WTC11 (cell line): ENCODE measurements at regions not wholly inside any gene's neighbourhood (a gene's known extent, or its start where the extent isn't known, plus 50 kb on each side); places are given as distances from the start of the nearest gene placed in this dataset.

Experiments
- ATAC-seq: fragments of 200-7000 bp; cut with Tn5 transposase; 2 replicates; pipeline ENCODE4 v1.10.0; 2021; ENCODE audit warnings: mild to moderate bottlenecking, moderate library complexity
- CTCF ChIA-PET: fragments of 300-600 bp; sonication (Branson Sonifier 250); formaldehyde crosslinking; loops from one replicate; lab custom pipeline; 2021; ENCODE audit warnings: antibody characterized with exemption; lab: Charles Lee
- POLR2A ChIA-PET: fragments of 350-600 bp; sonication (Branson Sonifier 250); formaldehyde crosslinking; loops from one replicate; lab custom pipeline; 2021; ENCODE audit warnings: antibody characterized with exemption; lab: Charles Lee
- DNase-seq: peaks from one replicate; pipeline ENCODE4 v3.0.0; 2021; ENCODE audit warnings: low spot score
- H3K27ac Mint-ChIP-seq: 2 replicates; pipeline ENCODE4 v1.8.0; 2021; ENCODE audit warnings: mixed read lengths
- H3K27me3 Mint-ChIP-seq: 2 replicates; pipeline ENCODE4 v1.8.0; 2021; ENCODE audit warnings: low read depth, mild to moderate bottlenecking, moderate library complexity, mixed read lengths
- H3K36me3 Mint-ChIP-seq: 2 replicates; pipeline ENCODE4 v1.8.0; 2021; ENCODE audit warnings: mixed read lengths
- H3K4me1 Mint-ChIP-seq: 2 replicates; pipeline ENCODE4 v1.8.0; 2022; ENCODE audit warnings: mixed read lengths
- H3K4me3 Mint-ChIP-seq: 2 replicates; pipeline ENCODE4 v1.8.0; 2021; ENCODE audit warnings: mild to moderate bottlenecking, moderate library complexity, mixed read lengths
- H3K9me3 Mint-ChIP-seq: 2 replicates; pipeline ENCODE4 v1.8.0; 2021; ENCODE audit warnings: mixed read lengths
- ATF1 ChIP-seq: sonication (generic); formaldehyde crosslinking; IDR thresholded peaks from 2 replicates; pipeline ENCODE4 v1.8.1; 2023; ENCODE audit warnings: mild to moderate bottlenecking, moderate library complexity, missing genetic modification reagents
- E2F1 ChIP-seq: sonication (generic); formaldehyde crosslinking; IDR thresholded peaks from 2 replicates; pipeline ENCODE4 v1.8.0; 2022; ENCODE audit warnings: mild to moderate bottlenecking, missing genetic modification reagents
- ESRRA ChIP-seq: sonication (generic); formaldehyde crosslinking; IDR thresholded peaks from 2 replicates; pipeline ENCODE4 v1.8.1; 2022; ENCODE audit warnings: mild to moderate bottlenecking, missing genetic modification reagents, borderline replicate concordance
- ETV6 ChIP-seq: sonication (generic); formaldehyde crosslinking; IDR thresholded peaks from 2 replicates; pipeline ENCODE4 v1.8.1; 2022; ENCODE audit warnings: mild to moderate bottlenecking, missing genetic modification reagents
- GRHL2 ChIP-seq: fragments of 250-450 bp; sonication (Bioruptor Pico); IDR thresholded peaks from 2 replicates; pipeline ENCODE4 v1.8.0; 2022; ENCODE audit warnings: mild to moderate bottlenecking, moderate library complexity; ENCODE audit not compliant: insufficient replicate concordance, severe bottlenecking
- KAT7 ChIP-seq: sonication (generic); formaldehyde crosslinking; IDR thresholded peaks from 2 replicates; pipeline ENCODE4 v1.8.1; 2023; ENCODE audit warnings: missing genetic modification reagents, mild to moderate bottlenecking, borderline replicate concordance
- NFYB ChIP-seq: sonication (generic); formaldehyde crosslinking; conservative IDR thresholded peaks from 2 replicates; pipeline ENCODE4 v1.8.0; 2022; ENCODE audit warnings: low read depth, missing genetic modification reagents
- RELA ChIP-seq: sonication (generic); formaldehyde crosslinking; IDR thresholded peaks from 2 replicates; pipeline ENCODE4 v1.8.1; 2022; ENCODE audit warnings: missing genetic modification reagents, mild to moderate bottlenecking, borderline replicate concordance
- SP1 ChIP-seq: sonication (generic); formaldehyde crosslinking; conservative IDR thresholded peaks from 2 replicates; pipeline ENCODE4 v1.8.1; 2022; ENCODE audit warnings: missing genetic modification reagents
- TEAD1 ChIP-seq: sonication (generic); formaldehyde crosslinking; IDR thresholded peaks from 2 replicates; pipeline ENCODE4 v1.8.0; 2022; ENCODE audit warnings: mild to moderate bottlenecking, missing genetic modification reagents
- USF1 ChIP-seq: sonication (generic); formaldehyde crosslinking; IDR thresholded peaks from 2 replicates; pipeline ENCODE4 v1.8.0; 2022; ENCODE audit warnings: mild to moderate bottlenecking, missing genetic modification reagents
- ZBTB21 ChIP-seq: sonication (generic); formaldehyde crosslinking; IDR thresholded peaks from 2 replicates; pipeline ENCODE4 v1.8.1; 2023; ENCODE audit warnings: mild to moderate bottlenecking, missing genetic modification reagents, borderline replicate concordance
- ZNF263 ChIP-seq: sonication (generic); formaldehyde crosslinking; IDR thresholded peaks from 2 replicates; pipeline ENCODE4 v1.8.1; 2022; ENCODE audit warnings: low read depth, mild to moderate bottlenecking, moderate library complexity, missing genetic modification reagents
- TF ChIP-seq, protein P1 (sequence below): sonication (generic); formaldehyde crosslinking; IDR thresholded peaks from 2 replicates; pipeline ENCODE4 v1.8.1; 2022; ENCODE audit warnings: missing genetic modification reagents, borderline replicate concordance
- TF ChIP-seq, protein P2 (sequence below): sonication (generic); formaldehyde crosslinking; IDR thresholded peaks from 2 replicates; pipeline ENCODE4 v1.8.1; 2022; ENCODE audit warnings: low read depth, missing genetic modification reagents, borderline replicate concordance
- TF ChIP-seq, protein P3 (sequence below): sonication (generic); formaldehyde crosslinking; IDR thresholded peaks from 2 replicates; pipeline ENCODE4 v1.8.1; 2023; ENCODE audit warnings: mild to moderate bottlenecking, missing genetic modification reagents, moderate library complexity
- TF ChIP-seq, protein P4 (sequence below): sonication (generic); formaldehyde crosslinking; IDR thresholded peaks from 2 replicates; pipeline ENCODE4 v1.8.1; 2023; ENCODE audit warnings: mild to moderate bottlenecking, missing genetic modification reagents
- TF ChIP-seq, protein P5 (sequence below): sonication (generic); formaldehyde crosslinking; IDR thresholded peaks from 2 replicates; pipeline ENCODE4 v1.8.0; 2022; ENCODE audit warnings: missing genetic modification reagents
- TF ChIP-seq, protein P6 (sequence below): sonication (generic); formaldehyde crosslinking; IDR thresholded peaks from 2 replicates; pipeline ENCODE4 v1.8.1; 2023; ENCODE audit warnings: mild to moderate bottlenecking, missing genetic modification reagents

DNA sequence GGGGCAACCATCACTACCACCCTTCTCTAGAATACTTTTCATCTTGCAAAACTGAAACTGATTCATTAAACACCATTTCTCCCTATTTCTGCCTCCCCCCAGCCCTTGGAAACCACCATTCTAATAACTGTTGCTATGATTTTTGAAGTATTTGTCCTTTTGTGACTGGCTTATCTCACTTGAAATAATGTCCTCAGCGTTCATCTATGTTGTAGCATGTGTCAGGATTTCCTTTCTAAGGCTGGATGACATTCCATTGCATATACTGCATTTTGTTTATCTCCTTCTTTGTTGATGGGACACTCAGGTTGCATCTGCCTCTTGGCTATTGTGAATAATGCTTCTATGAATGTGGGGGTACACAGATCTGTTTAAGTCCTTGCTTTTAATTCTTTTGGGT, 327.6 kb upstream of the ZNF32 start (continued):
- no peak for TF ChIP-seq E2F1
- no peak for TF ChIP-seq ATF1 (CRISPR knock-in tag)
- no peak for TF ChIP-seq TEAD1 (CRISPR knock-in tag)
- no peak for TF ChIP-seq ZBTB21 (CRISPR knock-in tag)
- TF ChIP-seq ETV6 (CRISPR knock-in tag): no peak
- TF ChIP-seq, protein P1, sequence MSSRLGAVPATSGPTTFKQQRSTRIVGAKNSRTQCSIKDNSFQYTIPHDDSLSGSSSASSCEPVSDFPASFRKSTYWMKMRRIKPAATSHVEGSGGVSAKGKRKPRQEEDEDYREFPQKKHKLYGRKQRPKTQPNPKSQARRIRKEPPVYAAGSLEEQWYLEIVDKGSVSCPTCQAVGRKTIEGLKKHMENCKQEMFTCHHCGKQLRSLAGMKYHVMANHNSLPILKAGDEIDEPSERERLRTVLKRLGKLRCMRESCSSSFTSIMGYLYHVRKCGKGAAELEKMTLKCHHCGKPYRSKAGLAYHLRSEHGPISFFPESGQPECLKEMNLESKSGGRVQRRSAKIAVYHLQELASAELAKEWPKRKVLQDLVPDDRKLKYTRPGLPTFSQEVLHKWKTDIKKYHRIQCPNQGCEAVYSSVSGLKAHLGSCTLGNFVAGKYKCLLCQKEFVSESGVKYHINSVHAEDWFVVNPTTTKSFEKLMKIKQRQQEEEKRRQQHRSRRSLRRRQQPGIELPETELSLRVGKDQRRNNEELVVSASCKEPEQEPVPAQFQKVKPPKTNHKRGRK (CRISPR knock-in tag): no peak
- no peak for TF ChIP-seq SP1
- TF ChIP-seq NFYB (CRISPR knock-in tag): no peak
- TF ChIP-seq ZNF263: no peak
- TF ChIP-seq ESRRA: no peak

DNA sequence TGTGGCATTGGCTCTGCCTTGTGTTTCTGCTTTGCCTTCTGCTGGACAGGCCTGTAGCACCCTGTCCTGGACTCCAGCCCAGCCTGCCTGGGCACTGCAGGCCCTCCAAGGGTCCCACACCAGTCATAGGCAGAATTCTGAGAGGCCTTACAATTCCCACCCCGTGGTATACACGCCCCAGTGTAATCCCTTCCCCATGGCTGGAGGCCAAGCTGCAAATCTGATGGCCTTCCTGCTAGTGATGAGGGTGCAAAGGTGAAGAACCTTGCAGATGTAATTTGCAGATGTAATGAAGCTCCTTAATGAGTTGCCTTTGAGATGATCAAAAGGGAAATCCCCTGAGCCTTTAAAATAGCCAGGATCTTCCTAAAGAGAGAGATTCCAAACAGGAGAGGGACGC, 325.1 kb upstream of the ZNF32 start:
- no peaks in the 10 kb centered on the region for H3K36me3 Mint-ChIP-seq
- TF ChIP-seq, protein P2, sequence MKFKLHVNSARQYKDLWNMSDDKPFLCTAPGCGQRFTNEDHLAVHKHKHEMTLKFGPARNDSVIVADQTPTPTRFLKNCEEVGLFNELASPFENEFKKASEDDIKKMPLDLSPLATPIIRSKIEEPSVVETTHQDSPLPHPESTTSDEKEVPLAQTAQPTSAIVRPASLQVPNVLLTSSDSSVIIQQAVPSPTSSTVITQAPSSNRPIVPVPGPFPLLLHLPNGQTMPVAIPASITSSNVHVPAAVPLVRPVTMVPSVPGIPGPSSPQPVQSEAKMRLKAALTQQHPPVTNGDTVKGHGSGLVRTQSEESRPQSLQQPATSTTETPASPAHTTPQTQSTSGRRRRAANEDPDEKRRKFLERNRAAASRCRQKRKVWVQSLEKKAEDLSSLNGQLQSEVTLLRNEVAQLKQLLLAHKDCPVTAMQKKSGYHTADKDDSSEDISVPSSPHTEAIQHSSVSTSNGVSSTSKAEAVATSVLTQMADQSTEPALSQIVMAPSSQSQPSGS (CRISPR knock-in tag): no peak
- TF ChIP-seq GRHL2 (CRISPR knock-in tag) (no peak), RELA (no peak), USF1 (CRISPR knock-in tag) (no peak), KAT7 (CRISPR knock-in tag) (no peak)
- TF ChIP-seq, protein P3, sequence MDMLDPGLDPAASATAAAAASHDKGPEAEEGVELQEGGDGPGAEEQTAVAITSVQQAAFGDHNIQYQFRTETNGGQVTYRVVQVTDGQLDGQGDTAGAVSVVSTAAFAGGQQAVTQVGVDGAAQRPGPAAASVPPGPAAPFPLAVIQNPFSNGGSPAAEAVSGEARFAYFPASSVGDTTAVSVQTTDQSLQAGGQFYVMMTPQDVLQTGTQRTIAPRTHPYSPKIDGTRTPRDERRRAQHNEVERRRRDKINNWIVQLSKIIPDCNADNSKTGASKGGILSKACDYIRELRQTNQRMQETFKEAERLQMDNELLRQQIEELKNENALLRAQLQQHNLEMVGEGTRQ (CRISPR knock-in tag): no peak
- TF ChIP-seq, protein P4, sequence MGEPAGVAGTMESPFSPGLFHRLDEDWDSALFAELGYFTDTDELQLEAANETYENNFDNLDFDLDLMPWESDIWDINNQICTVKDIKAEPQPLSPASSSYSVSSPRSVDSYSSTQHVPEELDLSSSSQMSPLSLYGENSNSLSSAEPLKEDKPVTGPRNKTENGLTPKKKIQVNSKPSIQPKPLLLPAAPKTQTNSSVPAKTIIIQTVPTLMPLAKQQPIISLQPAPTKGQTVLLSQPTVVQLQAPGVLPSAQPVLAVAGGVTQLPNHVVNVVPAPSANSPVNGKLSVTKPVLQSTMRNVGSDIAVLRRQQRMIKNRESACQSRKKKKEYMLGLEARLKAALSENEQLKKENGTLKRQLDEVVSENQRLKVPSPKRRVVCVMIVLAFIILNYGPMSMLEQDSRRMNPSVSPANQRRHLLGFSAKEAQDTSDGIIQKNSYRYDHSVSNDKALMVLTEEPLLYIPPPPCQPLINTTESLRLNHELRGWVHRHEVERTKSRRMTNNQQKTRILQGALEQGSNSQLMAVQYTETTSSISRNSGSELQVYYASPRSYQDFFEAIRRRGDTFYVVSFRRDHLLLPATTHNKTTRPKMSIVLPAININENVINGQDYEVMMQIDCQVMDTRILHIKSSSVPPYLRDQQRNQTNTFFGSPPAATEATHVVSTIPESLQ (CRISPR knock-in tag): no peak
- TF ChIP-seq, protein P5, sequence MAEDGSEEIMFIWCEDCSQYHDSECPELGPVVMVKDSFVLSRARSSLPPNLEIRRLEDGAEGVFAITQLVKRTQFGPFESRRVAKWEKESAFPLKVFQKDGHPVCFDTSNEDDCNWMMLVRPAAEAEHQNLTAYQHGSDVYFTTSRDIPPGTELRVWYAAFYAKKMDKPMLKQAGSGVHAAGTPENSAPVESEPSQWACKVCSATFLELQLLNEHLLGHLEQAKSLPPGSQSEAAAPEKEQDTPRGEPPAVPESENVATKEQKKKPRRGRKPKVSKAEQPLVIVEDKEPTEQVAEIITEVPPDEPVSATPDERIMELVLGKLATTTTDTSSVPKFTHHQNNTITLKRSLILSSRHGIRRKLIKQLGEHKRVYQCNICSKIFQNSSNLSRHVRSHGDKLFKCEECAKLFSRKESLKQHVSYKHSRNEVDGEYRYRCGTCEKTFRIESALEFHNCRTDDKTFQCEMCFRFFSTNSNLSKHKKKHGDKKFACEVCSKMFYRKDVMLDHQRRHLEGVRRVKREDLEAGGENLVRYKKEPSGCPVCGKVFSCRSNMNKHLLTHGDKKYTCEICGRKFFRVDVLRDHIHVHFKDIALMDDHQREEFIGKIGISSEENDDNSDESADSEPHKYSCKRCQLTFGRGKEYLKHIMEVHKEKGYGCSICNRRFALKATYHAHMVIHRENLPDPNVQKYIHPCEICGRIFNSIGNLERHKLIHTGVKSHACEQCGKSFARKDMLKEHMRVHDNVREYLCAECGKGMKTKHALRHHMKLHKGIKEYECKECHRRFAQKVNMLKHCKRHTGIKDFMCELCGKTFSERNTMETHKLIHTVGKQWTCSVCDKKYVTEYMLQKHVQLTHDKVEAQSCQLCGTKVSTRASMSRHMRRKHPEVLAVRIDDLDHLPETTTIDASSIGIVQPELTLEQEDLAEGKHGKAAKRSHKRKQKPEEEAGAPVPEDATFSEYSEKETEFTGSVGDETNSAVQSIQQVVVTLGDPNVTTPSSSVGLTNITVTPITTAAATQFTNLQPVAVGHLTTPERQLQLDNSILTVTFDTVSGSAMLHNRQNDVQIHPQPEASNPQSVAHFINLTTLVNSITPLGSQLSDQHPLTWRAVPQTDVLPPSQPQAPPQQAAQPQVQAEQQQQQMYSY (CRISPR knock-in tag): no peak
- TF ChIP-seq, protein P6, sequence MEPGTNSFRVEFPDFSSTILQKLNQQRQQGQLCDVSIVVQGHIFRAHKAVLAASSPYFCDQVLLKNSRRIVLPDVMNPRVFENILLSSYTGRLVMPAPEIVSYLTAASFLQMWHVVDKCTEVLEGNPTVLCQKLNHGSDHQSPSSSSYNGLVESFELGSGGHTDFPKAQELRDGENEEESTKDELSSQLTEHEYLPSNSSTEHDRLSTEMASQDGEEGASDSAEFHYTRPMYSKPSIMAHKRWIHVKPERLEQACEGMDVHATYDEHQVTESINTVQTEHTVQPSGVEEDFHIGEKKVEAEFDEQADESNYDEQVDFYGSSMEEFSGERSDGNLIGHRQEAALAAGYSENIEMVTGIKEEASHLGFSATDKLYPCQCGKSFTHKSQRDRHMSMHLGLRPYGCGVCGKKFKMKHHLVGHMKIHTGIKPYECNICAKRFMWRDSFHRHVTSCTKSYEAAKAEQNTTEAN (CRISPR knock-in tag): no peak
- TF ChIP-seq, all 79 proteins: peak for 0
- Mint-ChIP-seq H3K4me3 (no peak overlapping the region), H3K9me3 (peaks cover 12% of the 10 kb centered on the region), H3K27me3 (peaks cover 3% of the 10 kb centered on the region; the same call in 1 of the 2 replicates), H3K4me1 (no peaks in the 10 kb centered on the region; the same call in 1 of the 2 replicates), H3K27ac (no peak overlapping the region)
- ChIA-PET CTCF (no interaction called here), POLR2A (no interaction called here)
- no peak for ATAC-seq
- no peak for DNase-seq
